ENCODE measurements at regions not wholly inside any gene's neighbourhood (a gene's known extent, or its start where the extent isn't known, plus 50 kb on each side); places are given as distances from the start of the nearest gene placed in this dataset.

DNA sequence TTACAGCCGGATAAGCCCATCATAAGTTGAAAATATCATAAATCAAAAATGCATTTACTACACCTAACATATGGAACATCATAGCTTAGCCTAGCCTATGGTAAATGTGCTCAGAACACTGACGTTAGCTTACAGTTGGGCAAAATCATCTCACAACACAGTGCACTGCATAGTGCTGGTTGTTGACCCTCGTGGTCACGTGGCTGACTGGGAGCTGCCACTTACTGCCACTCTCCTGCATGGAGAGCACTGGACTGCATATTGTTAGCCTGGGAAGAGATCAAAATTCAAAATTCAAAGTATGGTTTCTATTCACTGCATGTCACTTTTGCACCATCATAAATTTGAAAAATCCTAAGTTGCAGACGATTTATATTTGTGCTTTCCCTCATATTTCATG lies 94.0 kb upstream of the CACNA2D3 start:
- ATAC-seq: no peak
- Histone ChIP-seq H3K79me2 (ENCODE audit: insufficient read depth, low read length) (no peaks in the 10 kb centered on the region), H4K20me1 (ENCODE audit: insufficient read depth) (no peaks in the 10 kb centered on the region), H3K4me3 (replicated peaks in 1 of 2; ENCODE audit: low read depth in 1 of 2, low read length in 2 of 2) (no peak overlapping the region), H3K27ac (ENCODE audit: low read depth, low read length) (no peak overlapping the region), H3K9me3 (ENCODE audit: control insufficient read depth in 1 of 2, insufficient read depth in 1 of 2, low read depth in 1 of 2, low read length in 2 of 2) (no peaks in the 10 kb centered on the region), H3K27me3 (ENCODE audit: insufficient read depth, low read length) (peaks cover 3% of the 10 kb centered on the region; the same call in 1 of the 2 replicates), H3K9ac (ENCODE audit: low read length) (no peak overlapping the region), H3K4me1 (ENCODE audit: control insufficient read depth in 1 of 2, insufficient read depth in 2 of 2, low read length in 2 of 2) (no peaks in the 10 kb centered on the region), H3K9me2 (ENCODE audit: insufficient read depth) (no peaks in the 10 kb centered on the region), H3K36me3 (ENCODE audit: control insufficient read depth in 1 of 2, insufficient read depth in 2 of 2, low read length in 2 of 2) (no peaks in the 10 kb centered on the region), H3K4me2 (ENCODE audit: low read length) (no peak overlapping the region), H2AFZ (ENCODE audit: low read depth, low read length, poor library complexity, severe bottlenecking) (no peak overlapping the region)
- no TSS peak for BruUV-seq (replicated peaks)
- ChIA-PET POLR2A (no interaction called here), RAD21 (ENCODE audit: low non-redundant PET in 1 of 2, low total read pairs in 2 of 2, uncharacterized antibody in 2 of 2, unreplicated experiment in 2 of 2) (no interaction called here), CTCF (no interaction called here)
- TF ChIP-seq YY1 (IDR thresholded peaks at IDR 0.05; ENCODE audit: extremely low read depth, insufficient replicate concordance, low read depth, low read length): no peak
- TF ChIP-seq, protein P1, sequence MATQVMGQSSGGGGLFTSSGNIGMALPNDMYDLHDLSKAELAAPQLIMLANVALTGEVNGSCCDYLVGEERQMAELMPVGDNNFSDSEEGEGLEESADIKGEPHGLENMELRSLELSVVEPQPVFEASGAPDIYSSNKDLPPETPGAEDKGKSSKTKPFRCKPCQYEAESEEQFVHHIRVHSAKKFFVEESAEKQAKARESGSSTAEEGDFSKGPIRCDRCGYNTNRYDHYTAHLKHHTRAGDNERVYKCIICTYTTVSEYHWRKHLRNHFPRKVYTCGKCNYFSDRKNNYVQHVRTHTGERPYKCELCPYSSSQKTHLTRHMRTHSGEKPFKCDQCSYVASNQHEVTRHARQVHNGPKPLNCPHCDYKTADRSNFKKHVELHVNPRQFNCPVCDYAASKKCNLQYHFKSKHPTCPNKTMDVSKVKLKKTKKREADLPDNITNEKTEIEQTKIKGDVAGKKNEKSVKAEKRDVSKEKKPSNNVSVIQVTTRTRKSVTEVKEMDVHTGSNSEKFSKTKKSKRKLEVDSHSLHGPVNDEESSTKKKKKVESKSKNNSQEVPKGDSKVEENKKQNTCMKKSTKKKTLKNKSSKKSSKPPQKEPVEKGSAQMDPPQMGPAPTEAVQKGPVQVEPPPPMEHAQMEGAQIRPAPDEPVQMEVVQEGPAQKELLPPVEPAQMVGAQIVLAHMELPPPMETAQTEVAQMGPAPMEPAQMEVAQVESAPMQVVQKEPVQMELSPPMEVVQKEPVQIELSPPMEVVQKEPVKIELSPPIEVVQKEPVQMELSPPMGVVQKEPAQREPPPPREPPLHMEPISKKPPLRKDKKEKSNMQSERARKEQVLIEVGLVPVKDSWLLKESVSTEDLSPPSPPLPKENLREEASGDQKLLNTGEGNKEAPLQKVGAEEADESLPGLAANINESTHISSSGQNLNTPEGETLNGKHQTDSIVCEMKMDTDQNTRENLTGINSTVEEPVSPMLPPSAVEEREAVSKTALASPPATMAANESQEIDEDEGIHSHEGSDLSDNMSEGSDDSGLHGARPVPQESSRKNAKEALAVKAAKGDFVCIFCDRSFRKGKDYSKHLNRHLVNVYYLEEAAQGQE (IDR thresholded peaks at IDR 0.05; ENCODE audit: low read depth): no peak
- TF ChIP-seq ZFX (IDR thresholded peaks at IDR 0.05): no peak
- TF ChIP-seq, protein P2, sequence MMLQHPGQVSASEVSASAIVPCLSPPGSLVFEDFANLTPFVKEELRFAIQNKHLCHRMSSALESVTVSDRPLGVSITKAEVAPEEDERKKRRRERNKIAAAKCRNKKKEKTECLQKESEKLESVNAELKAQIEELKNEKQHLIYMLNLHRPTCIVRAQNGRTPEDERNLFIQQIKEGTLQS (IDR thresholded peaks at IDR 0.05): no peak
- no peak for TF ChIP-seq EZH2 (IDR thresholded peaks at IDR 0.05)
- TF ChIP-seq ZNF274 (IDR thresholded peaks at IDR 0.05; ENCODE audit: low read depth, low read length): no peak
- TF ChIP-seq FOSL1 (IDR thresholded peaks at IDR 0.05; ENCODE audit: low read depth): no peak
- TF ChIP-seq POLR2AphosphoS5 (IDR thresholded peaks at IDR 0.05; ENCODE audit: low read depth, low read length): no peak
- TF ChIP-seq RAD21 (IDR thresholded peaks at IDR 0.05; ENCODE audit: low read depth): no peak
- TF ChIP-seq EGR1 (IDR thresholded peaks at IDR 0.05; ENCODE audit: low read depth): no peak
- TF ChIP-seq, protein P3, sequence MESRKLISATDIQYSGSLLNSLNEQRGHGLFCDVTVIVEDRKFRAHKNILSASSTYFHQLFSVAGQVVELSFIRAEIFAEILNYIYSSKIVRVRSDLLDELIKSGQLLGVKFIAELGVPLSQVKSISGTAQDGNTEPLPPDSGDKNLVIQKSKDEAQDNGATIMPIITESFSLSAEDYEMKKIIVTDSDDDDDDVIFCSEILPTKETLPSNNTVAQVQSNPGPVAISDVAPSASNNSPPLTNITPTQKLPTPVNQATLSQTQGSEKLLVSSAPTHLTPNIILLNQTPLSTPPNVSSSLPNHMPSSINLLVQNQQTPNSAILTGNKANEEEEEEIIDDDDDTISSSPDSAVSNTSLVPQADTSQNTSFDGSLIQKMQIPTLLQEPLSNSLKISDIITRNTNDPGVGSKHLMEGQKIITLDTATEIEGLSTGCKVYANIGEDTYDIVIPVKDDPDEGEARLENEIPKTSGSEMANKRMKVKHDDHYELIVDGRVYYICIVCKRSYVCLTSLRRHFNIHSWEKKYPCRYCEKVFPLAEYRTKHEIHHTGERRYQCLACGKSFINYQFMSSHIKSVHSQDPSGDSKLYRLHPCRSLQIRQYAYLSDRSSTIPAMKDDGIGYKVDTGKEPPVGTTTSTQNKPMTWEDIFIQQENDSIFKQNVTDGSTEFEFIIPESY (IDR thresholded peaks at IDR 0.05; ENCODE audit: extremely low read depth, insufficient replicate concordance, low read length): no peak
- DNase-seq (ENCODE audit: low read depth, low spot score): no peak
- intact Hi-C loops (cut with micrococcal nuclease): no loop called here
